ENCODE measurements at regions not wholly inside any gene's neighbourhood (a gene's known extent, or its start where the extent isn't known, plus 50 kb on each side); places are given as distances from the start of the nearest gene placed in this dataset.

- TF ChIP-seq, protein P1, sequence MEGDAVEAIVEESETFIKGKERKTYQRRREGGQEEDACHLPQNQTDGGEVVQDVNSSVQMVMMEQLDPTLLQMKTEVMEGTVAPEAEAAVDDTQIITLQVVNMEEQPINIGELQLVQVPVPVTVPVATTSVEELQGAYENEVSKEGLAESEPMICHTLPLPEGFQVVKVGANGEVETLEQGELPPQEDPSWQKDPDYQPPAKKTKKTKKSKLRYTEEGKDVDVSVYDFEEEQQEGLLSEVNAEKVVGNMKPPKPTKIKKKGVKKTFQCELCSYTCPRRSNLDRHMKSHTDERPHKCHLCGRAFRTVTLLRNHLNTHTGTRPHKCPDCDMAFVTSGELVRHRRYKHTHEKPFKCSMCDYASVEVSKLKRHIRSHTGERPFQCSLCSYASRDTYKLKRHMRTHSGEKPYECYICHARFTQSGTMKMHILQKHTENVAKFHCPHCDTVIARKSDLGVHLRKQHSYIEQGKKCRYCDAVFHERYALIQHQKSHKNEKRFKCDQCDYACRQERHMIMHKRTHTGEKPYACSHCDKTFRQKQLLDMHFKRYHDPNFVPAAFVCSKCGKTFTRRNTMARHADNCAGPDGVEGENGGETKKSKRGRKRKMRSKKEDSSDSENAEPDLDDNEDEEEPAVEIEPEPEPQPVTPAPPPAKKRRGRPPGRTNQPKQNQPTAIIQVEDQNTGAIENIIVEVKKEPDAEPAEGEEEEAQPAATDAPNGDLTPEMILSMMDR (IDR thresholded peaks at IDR 0.05): no peak
- no peak for TF ChIP-seq POLR2A (IDR thresholded peaks at IDR 0.05)
Measured at GRCh38 chr14:101377069-101377468, 184.2 kb upstream of the DIO3 start.

Data from right lobe of liver (tissue), 4 donors.